DND-41 (cell line): ENCODE measurements at regions not wholly inside any gene's neighbourhood (a gene's known extent, or its start where the extent isn't known, plus 50 kb on each side); places are given as distances from the start of the nearest gene placed in this dataset.

Experiments
- ATAC-seq: fragments of 200-7000 bp; cut with Tn5 transposase; 3 replicates; pipeline ENCODE4 v1.9.1; 2021; ENCODE audit warnings: low read depth; ENCODE audit not compliant: insufficient read depth
- DNase-seq: peaks from one replicate; pipeline ENCODE4 v3.0.0-alpha.2; 2020
- H2AFZ ChIP-seq: 2 replicates; pipeline ENCODE4 v1.6.0; 2012; ENCODE audit warnings: low read depth, low read length
- H3K27ac ChIP-seq: 2 replicates; pipeline ENCODE4 v1.5.1; 2012; ENCODE audit warnings: low read length, inconsistent platforms
- H3K27me3 ChIP-seq: fragments of 200-600 bp; sonication (generic); 2 replicates; pipeline ENCODE4 v1.6.0; 2012; ENCODE audit warnings: low read length, mild to moderate bottlenecking, inconsistent platforms; ENCODE audit not compliant: insufficient read depth, poor library complexity
- H3K36me3 ChIP-seq: 2 replicates; pipeline ENCODE4 v1.5.1; 2012; ENCODE audit warnings: low read length, inconsistent platforms; ENCODE audit not compliant: insufficient read depth
- H3K4me1 ChIP-seq: 2 replicates; pipeline ENCODE4 v1.5.1; 2012; ENCODE audit warnings: mild to moderate bottlenecking, low read length; ENCODE audit not compliant: insufficient read depth
- H3K4me2 ChIP-seq: 2 replicates; pipeline ENCODE4 v1.6.0; 2012; ENCODE audit warnings: mild to moderate bottlenecking, moderate library complexity, low read length, inconsistent platforms; ENCODE audit not compliant: insufficient read depth
- H3K4me3 ChIP-seq, 2 experiments: fragments of 200-600 bp in 1 of 2; shearing (Covaris generic) in 1 of 2; 2 replicates each; pipeline ENCODE4 v1.5.1; 2012 to 2016; ENCODE audit warnings: inconsistent platforms in 2 of 2, low read length in 2 of 2, mild to moderate bottlenecking in 2 of 2, low read depth in 1 of 2, moderate library complexity in 1 of 2
- H3K79me2 ChIP-seq: 2 replicates; pipeline ENCODE4 v1.6.0; 2012; ENCODE audit warnings: low read length, inconsistent platforms; ENCODE audit not compliant: insufficient read depth
- H3K9ac ChIP-seq: 2 replicates; pipeline ENCODE4 v1.6.0; 2012; ENCODE audit warnings: low read depth, mild to moderate bottlenecking, inconsistent platforms, low read length, moderate library complexity
- H3K9me3 ChIP-seq: 2 replicates; pipeline ENCODE4 v1.5.1; 2012; ENCODE audit warnings: low read length, moderate library complexity, mild to moderate bottlenecking, inconsistent platforms; ENCODE audit not compliant: insufficient read depth, severe bottlenecking
- H4K20me1 ChIP-seq: 2 replicates; pipeline ENCODE4 v1.6.0; 2012; ENCODE audit warnings: low read length; ENCODE audit not compliant: insufficient read depth
- EZH2 ChIP-seq: IDR thresholded peaks from 3 replicates; pipeline ENCODE4 v1.6.1; 2012; ENCODE audit warnings: borderline replicate concordance, low read depth, mild to moderate bottlenecking, moderate library complexity, low read length, inconsistent platforms; ENCODE audit not compliant: severe bottlenecking
- TF ChIP-seq, protein P1 (sequence below): IDR thresholded peaks from 2 replicates; pipeline ENCODE4 v1.5.1; 2012; ENCODE audit warnings: borderline replicate concordance, low read length, moderate library complexity, mild to moderate bottlenecking; ENCODE audit not compliant: poor library complexity, severe bottlenecking; ENCODE audit errors: extremely low read depth

DNA sequence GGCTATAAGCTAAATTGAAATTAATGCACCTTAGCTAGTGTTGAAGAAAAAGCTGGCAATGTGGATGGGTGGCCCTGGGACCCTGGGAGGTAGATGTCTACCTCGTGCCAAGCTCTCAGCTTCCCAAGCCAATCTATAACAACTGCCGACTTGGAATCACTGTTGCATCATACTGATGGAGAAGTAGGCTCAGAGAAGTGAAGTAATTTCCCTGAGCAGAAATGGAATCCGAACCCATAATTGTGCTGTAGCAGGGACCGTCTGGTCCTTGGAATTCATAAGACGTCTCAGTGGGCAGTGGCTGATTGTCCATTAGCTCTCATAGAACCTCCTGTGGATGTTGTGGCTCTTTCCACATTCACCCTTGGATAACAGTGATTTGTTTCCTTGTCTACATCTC is 196.6 kb downstream of the RAB11FIP4 start:
- Histone ChIP-seq H2AFZ (no peak overlapping the region), H4K20me1 (no peaks in the 10 kb centered on the region), H3K9ac (no peak overlapping the region), H3K9me3 (no peaks in the 10 kb centered on the region), H3K79me2 (no peaks in the 10 kb centered on the region), H3K4me2 (no peak overlapping the region), H3K36me3 (no peaks in the 10 kb centered on the region), H3K27ac (no peak overlapping the region), H3K27me3 (no peaks in the 10 kb centered on the region), H3K4me3 (no peak overlapping the region), H3K4me1 (no peaks in the 10 kb centered on the region)
- ATAC-seq: no peak
- no peak for TF ChIP-seq EZH2
- TF ChIP-seq, protein P1, sequence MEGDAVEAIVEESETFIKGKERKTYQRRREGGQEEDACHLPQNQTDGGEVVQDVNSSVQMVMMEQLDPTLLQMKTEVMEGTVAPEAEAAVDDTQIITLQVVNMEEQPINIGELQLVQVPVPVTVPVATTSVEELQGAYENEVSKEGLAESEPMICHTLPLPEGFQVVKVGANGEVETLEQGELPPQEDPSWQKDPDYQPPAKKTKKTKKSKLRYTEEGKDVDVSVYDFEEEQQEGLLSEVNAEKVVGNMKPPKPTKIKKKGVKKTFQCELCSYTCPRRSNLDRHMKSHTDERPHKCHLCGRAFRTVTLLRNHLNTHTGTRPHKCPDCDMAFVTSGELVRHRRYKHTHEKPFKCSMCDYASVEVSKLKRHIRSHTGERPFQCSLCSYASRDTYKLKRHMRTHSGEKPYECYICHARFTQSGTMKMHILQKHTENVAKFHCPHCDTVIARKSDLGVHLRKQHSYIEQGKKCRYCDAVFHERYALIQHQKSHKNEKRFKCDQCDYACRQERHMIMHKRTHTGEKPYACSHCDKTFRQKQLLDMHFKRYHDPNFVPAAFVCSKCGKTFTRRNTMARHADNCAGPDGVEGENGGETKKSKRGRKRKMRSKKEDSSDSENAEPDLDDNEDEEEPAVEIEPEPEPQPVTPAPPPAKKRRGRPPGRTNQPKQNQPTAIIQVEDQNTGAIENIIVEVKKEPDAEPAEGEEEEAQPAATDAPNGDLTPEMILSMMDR: no peak
- DNase-seq: no peak
